ENCODE measurements at regions not wholly inside any gene's neighbourhood (a gene's known extent, or its start where the extent isn't known, plus 50 kb on each side); places are given as distances from the start of the nearest gene placed in this dataset.

- Histone ChIP-seq H3F3A (ENCODE audit: control insufficient read depth, insufficient read depth) (no peaks in the 10 kb centered on the region), H3K27me3 (ENCODE audit: control insufficient read depth, low read length) (peaks cover 8% of the 10 kb centered on the region), H4K20me1 (ENCODE audit: control insufficient read depth, insufficient read depth, low read depth, low read length) (no peaks in the 10 kb centered on the region), H3K27ac (ENCODE audit: low read depth, low read length) (no peak overlapping the region), H3K4me3 (ENCODE audit: low read length) (no peak overlapping the region), H3K36me3 (ENCODE audit: control insufficient read depth, low read length) (no peaks in the 10 kb centered on the region), H3K4me2 (ENCODE audit: low read length) (no peak overlapping the region), H3K9me2 (replicated peaks; ENCODE audit: control insufficient read depth, low read length) (no peaks in the 10 kb centered on the region), H3K4me1 (ENCODE audit: control insufficient read depth, low read length) (no peaks in the 10 kb centered on the region), H3K9me3 (ENCODE audit: control insufficient read depth, insufficient read depth, low read length) (no peaks in the 10 kb centered on the region), H3K79me2 (ENCODE audit: control insufficient read depth, low read length) (no peaks in the 10 kb centered on the region)
- no peak for TF ChIP-seq CTCF (IDR thresholded peaks at IDR 0.05; ENCODE audit: low read depth, low read length, poor library complexity, severe bottlenecking)
- no peak for TF ChIP-seq EZH2phosphoT487 (IDR thresholded peaks at IDR 0.05; ENCODE audit: borderline replicate concordance, low read length)
These were observed 138.1 kb downstream of the SUCLG1 start for GRCh38 chr2:84320940-84321339.

- Histone ChIP-seq H3K27ac (ENCODE audit: low read depth, low read length) (no peak overlapping the region), H4K20me1 (ENCODE audit: control insufficient read depth, insufficient read depth, low read depth, low read length) (no peaks in the 10 kb centered on the region), H3K4me1 (ENCODE audit: control insufficient read depth, low read length) (no peaks in the 10 kb centered on the region), H3F3A (ENCODE audit: control insufficient read depth, insufficient read depth) (no peaks in the 10 kb centered on the region), H3K27me3 (ENCODE audit: control insufficient read depth, low read length) (peaks cover 8% of the 10 kb centered on the region), H3K9me3 (ENCODE audit: control insufficient read depth, insufficient read depth, low read length) (no peaks in the 10 kb centered on the region), H3K4me3 (ENCODE audit: low read length) (no peak overlapping the region), H3K36me3 (ENCODE audit: control insufficient read depth, low read length) (no peaks in the 10 kb centered on the region), H3K79me2 (ENCODE audit: control insufficient read depth, low read length) (no peaks in the 10 kb centered on the region), H3K9me2 (replicated peaks; ENCODE audit: control insufficient read depth, low read length) (no peaks in the 10 kb centered on the region), H3K4me2 (ENCODE audit: low read length) (no peak overlapping the region)
- no peak for TF ChIP-seq EZH2phosphoT487 (IDR thresholded peaks at IDR 0.05; ENCODE audit: borderline replicate concordance, low read length)
- no peak for TF ChIP-seq CTCF (IDR thresholded peaks at IDR 0.05; ENCODE audit: low read depth, low read length, poor library complexity, severe bottlenecking)
These were observed 139.5 kb downstream of the SUCLG1 start for GRCh38 chr2:84319581-84319980.

- H3K27me3 ChIP-seq (ENCODE audit: control insufficient read depth, low read length): peaks cover 3% of the 10 kb centered on the region; the same call in 1 of the 2 replicates
- no peak overlapping the region for H3K4me3 ChIP-seq (ENCODE audit: low read length)
- H3F3A ChIP-seq (ENCODE audit: control insufficient read depth, insufficient read depth): no peaks in the 10 kb centered on the region
- no peak overlapping the region for H3K4me2 ChIP-seq (ENCODE audit: low read length)
- H3K9me2 ChIP-seq (replicated peaks; ENCODE audit: control insufficient read depth, low read length): no peaks in the 10 kb centered on the region
- no peaks in the 10 kb centered on the region for H3K9me3 ChIP-seq (ENCODE audit: control insufficient read depth, insufficient read depth, low read length)
- no peaks in the 10 kb centered on the region for H3K36me3 ChIP-seq (ENCODE audit: control insufficient read depth, low read length)
- TF ChIP-seq CTCF (IDR thresholded peaks at IDR 0.05; ENCODE audit: low read depth, low read length, poor library complexity, severe bottlenecking) (no peak), EZH2phosphoT487 (IDR thresholded peaks at IDR 0.05; ENCODE audit: borderline replicate concordance, low read length) (no peak)
- no peaks in the 10 kb centered on the region for H3K79me2 ChIP-seq (ENCODE audit: control insufficient read depth, low read length)
- H4K20me1 ChIP-seq (ENCODE audit: control insufficient read depth, insufficient read depth, low read depth, low read length): no peaks in the 10 kb centered on the region
- H3K4me1 ChIP-seq (ENCODE audit: control insufficient read depth, low read length): no peaks in the 10 kb centered on the region
- no peak overlapping the region for H3K27ac ChIP-seq (ENCODE audit: low read depth, low read length)
These were observed 141.9 kb downstream of the SUCLG1 start for GRCh38 chr2:84317135-84317534.

GRCh38 chr2:84314901-84315330, 144.2 kb downstream of the SUCLG1 start:
- no peaks in the 10 kb centered on the region for H3K4me1 ChIP-seq (ENCODE audit: control insufficient read depth, low read length)

More at GRCh38 chr2:84314901-84315330, 144.2 kb downstream of the SUCLG1 start:
- Histone ChIP-seq H4K20me1 (ENCODE audit: control insufficient read depth, insufficient read depth, low read depth, low read length) (no peaks in the 10 kb centered on the region), H3K4me3 (ENCODE audit: low read length) (no peak overlapping the region), H3K27me3 (ENCODE audit: control insufficient read depth, low read length) (peaks cover 8% of the 10 kb centered on the region), H3K27ac (ENCODE audit: low read depth, low read length) (no peak overlapping the region), H3K4me2 (ENCODE audit: low read length) (no peak overlapping the region), H3F3A (ENCODE audit: control insufficient read depth, insufficient read depth) (no peaks in the 10 kb centered on the region), H3K36me3 (ENCODE audit: control insufficient read depth, low read length) (no peaks in the 10 kb centered on the region), H3K9me2 (replicated peaks; ENCODE audit: control insufficient read depth, low read length) (no peaks in the 10 kb centered on the region), H3K79me2 (ENCODE audit: control insufficient read depth, low read length) (no peaks in the 10 kb centered on the region), H3K9me3 (ENCODE audit: control insufficient read depth, insufficient read depth, low read length) (no peaks in the 10 kb centered on the region)
- TF ChIP-seq CTCF (IDR thresholded peaks at IDR 0.05; ENCODE audit: low read depth, low read length, poor library complexity, severe bottlenecking) (peak; percentile 89), EZH2phosphoT487 (IDR thresholded peaks at IDR 0.05; ENCODE audit: borderline replicate concordance, low read length) (no peak)

Data from DOHH2 (cell line).